Fibroblast of villous mesenchyme (primary cell): ENCODE measurements at regions not wholly inside any gene's neighbourhood (a gene's known extent, or its start where the extent isn't known, plus 50 kb on each side); places are given as distances from the start of the nearest gene placed in this dataset.
A peak's percentile ranks its signal among the peaks of the same experiment; 100 is the strongest.

ENCODE experiments used
- DNase-seq: peaks from one replicate; pipeline ENCODE4 v3.0.0-alpha.2; 2010; ENCODE audit warnings: low read depth
- H3K4me3 ChIP-seq: 2 replicates; pipeline ENCODE4 v1.5.1; 2011; ENCODE audit warnings: low read depth, mild to moderate bottlenecking, low read length
- CTCF ChIP-seq: IDR thresholded peaks from 2 replicates; pipeline ENCODE4 v1.5.1; 2012; ENCODE audit warnings: low read depth, mild to moderate bottlenecking, low read length; ENCODE audit not compliant: insufficient read depth

- TF ChIP-seq CTCF = peak; percentile 95
- peak; percentile 85 for DNase-seq
- H3K4me3 ChIP-seq = no peak overlapping the region
Observed at GRCh38 chr6:44655412-44656342, 268.2 kb downstream of the CDC5L start.

- no peak for TF ChIP-seq CTCF
- no peak for DNase-seq
- H3K4me3 ChIP-seq = no peak overlapping the region
Observed at GRCh38 chr6:44656691-44657090, 269.2 kb downstream of the CDC5L start.

GRCh38 chr6:44657206-44657819 lies 269.8 kb downstream of the CDC5L start:
- peak; percentile 51 for DNase-seq
- TF ChIP-seq CTCF = no peak
- no peak overlapping the region for H3K4me3 ChIP-seq

GRCh38 chr6:44658571-44658970 lies 271.1 kb downstream of the CDC5L start:
- no peak for DNase-seq
- H3K4me3 ChIP-seq = no peak overlapping the region
- no peak for TF ChIP-seq CTCF

- no peak for TF ChIP-seq CTCF
- H3K4me3 ChIP-seq = no peak overlapping the region
- no peak for DNase-seq
Observed at GRCh38 chr6:44659726-44660125, 272.2 kb downstream of the CDC5L start.

GRCh38 chr6:44660561-44661220 lies 273.2 kb downstream of the CDC5L start:
- peak; percentile 79 for DNase-seq
- TF ChIP-seq CTCF = no peak
- H3K4me3 ChIP-seq = no peak overlapping the region
